Gastrocnemius medialis (tissue), 4 donors: ENCODE measurements at regions not wholly inside any gene's neighbourhood (a gene's known extent, or its start where the extent isn't known, plus 50 kb on each side); places are given as distances from the start of the nearest gene placed in this dataset.

Experiments
- CTCF ChIP-seq, 5 experiments: fragments of 450-650 bp in 3 of 5; fragments of 200-600 bp in 2 of 5; sonication (generic) in 2 of 5; IDR thresholded peaks in 4 of 5; conservative IDR thresholded peaks in 1 of 5; 1 replicate in 4 of 5; 2 replicates in 1 of 5; pipeline ENCODE4 v1.5.1; 2016 to 2019; ENCODE audit warnings: antibody characterized with exemption in 5 of 5, mild to moderate bottlenecking in 3 of 5, moderate library complexity in 3 of 5
- POLR2A ChIP-seq, 2 donors: fragments of 450-650 bp; IDR thresholded peaks; one replicate each; pipeline ENCODE4 v1.6.1; 2017; ENCODE audit warnings: antibody characterized with exemption in 2 of 2, mild to moderate bottlenecking in 2 of 2, moderate library complexity in 2 of 2

DNA sequence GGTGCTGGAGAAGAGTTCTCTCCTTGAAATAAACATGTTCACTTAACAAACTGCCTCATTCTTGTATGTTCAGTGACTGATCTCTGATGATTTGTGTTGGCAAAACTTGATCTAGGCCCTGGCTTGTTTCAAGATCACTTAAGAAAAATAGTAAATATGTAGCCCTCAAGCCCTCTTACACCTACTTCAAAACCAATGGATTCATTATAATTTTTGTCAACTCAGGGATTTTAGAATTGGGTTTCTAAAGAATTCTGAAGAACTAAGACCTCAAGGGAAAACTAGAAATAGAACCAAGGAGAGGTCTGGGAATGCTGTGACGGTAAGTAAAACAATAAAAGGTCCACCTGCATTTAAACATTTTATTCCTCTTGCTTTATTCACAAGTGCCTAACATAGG, 1731.6 kb upstream of the CELF4 start:
- TF ChIP-seq CTCF (IDR thresholded peaks at IDR 0.05 in 4 of 5, conservative IDR thresholded peaks at IDR 0.05 in 1 of 5) = no peak
- no peak for TF ChIP-seq POLR2A (IDR thresholded peaks at IDR 0.05)
